Right forelimb (tissue), 1 donor: ENCODE measurements at regions not wholly inside any gene's neighbourhood (a gene's known extent, or its start where the extent isn't known, plus 50 kb on each side); places are given as distances from the start of the nearest gene placed in this dataset.
"Not testable (repeated sequence)": the region's sequence is repeated elsewhere in the genome, so short reads cannot be mapped to it uniquely, and the experiment has no call there.

Experiments
- DNase-seq: peaks from one replicate; pipeline ENCODE4 v3.0.0-alpha.2; 2018

GRCh38 chr14:101250948-101251811 lies 310.1 kb upstream of the DIO3 start:
- no peak for DNase-seq

DNA sequence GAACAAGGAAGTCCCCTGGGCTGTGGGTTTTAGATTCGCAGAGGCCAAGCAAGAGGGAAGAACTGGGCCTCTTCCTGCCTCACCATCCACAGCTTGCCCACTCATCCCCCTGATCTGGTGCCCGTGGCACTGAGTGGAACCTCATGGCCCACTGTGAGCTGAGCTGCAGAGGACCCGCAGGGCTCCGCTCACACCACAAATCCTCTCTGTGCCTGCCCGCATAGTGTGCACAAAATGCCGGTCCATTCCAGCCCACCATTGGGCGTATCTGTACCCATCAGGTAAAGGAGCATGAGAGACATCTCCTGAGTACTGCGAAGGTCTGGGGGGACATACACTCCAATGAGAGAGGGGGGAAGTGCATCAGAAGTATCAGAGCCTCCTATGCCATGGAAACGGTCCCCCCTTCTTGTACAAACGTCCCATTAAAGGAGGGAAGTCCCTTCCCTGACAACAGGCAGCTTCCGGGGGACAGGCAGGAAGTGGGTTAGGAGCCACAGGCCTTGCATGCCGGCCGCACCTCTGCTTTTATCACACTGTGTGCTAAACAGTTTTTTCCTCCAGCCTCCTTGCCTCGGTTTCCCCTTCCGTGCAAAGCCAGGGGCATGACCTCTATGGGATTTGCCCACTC lies 309.4 kb upstream of the DIO3 start:
- no peak for DNase-seq

DNA sequence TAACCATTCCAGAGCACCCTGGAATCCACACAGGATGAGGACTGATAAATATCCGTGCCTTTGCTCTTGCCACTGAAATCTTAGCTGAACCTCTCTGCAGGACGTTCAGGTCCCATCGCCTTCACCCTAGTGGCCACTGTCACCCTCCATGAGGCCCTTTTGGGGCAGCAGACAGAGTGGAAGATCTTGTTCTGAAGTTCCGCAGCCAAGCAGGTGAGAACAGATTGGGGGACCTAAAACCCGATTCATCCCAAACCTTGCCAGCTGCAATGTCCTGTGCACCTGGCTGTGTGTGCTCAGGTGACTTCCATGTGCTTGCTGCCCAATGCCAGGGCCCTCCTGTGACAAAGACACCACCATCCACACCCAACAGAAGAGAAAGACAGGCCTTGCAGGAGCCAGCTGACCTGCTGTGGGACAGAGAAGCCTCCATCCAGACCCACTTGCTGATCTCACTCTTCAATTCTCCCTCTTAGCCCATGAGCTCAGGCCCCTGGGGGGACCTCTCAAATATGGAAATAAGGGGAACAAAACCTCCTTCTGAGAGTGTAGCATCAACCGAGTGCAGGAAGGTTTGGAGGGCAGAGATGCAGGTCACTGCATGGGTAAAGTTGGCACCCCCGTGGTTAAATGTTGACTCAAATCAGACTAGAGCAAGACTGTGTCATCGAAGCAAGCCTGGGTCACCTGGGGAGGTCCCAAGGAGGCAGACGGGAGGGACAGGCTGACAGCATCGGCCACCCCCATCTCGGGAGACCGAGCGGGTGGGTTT lies 308.7 kb upstream of the DIO3 start:
- DNase-seq = no peak

GRCh38 chr14:101253948-101254347 lies 307.3 kb upstream of the DIO3 start:
- DNase-seq = no peak

DNA sequence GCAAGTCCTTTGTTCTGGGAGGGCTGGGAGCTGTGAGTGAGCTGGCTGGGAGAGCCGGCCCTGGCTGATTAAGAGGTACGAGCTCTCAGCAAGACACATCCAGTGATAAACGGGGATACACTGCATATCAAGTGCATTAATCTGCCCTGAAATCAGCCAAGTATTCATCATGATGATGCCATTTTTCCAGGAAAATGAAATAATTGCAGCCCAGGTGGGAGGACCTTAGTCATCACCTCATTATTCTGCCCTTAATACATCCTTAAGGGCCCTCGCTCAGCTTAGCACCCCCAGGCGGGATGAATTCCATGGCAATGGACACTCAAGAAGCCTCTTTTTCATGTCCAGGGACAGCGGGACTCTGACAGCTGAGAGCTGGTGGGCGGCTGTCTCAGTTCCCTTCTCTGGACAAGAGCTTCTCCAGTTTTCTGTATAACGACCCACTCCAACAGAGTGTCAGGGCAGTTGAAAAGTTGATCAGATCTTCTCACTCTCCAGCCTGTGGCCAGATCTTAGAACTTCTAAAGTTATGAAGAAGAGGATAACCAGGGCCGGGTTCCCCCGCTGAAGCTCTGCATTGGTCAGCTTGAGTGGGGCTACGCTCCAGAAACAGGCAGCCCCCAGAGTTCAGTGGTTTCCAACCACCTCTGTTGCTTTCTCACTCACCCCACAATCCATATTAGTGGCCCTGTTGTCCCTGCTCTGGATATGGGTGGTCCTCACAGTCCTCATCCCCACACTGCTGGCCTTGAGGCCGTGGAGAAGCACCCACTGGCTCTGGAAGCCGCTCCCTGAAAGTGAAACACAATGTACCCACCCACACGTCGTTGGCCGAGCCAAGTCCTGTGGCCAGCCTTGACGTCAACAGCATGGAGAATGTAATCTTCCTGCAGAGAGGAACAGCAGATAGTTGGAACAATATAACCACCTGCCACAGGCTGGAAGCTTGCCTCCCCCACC lies 306.2 kb upstream of the DIO3 start:
- DNase-seq = no peak

DNA sequence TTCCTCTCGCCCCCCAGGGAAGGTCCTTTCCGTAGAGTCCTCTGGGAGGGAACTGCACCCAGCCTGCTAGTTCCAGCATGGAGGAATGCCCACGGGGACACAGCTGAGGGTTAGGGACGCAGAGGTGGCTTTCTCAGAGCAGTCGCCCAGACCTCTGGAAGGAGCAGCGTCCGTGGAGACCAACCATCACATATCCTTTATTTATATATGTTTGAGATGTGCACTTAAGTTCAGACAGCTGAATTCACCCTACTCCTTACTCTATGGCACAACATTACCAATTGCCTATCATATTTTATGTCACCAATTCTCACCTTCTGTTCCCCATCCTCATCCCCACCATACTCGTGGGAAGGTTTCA lies 305.6 kb upstream of the DIO3 start:
- no peak for DNase-seq

GRCh38 chr14:101256266-101256665 lies 305.0 kb upstream of the DIO3 start:
- DNase-seq = no peak

GRCh38 chr14:101257551-101257950 lies 303.7 kb upstream of the DIO3 start:
- no peak for DNase-seq

- no peak for DNase-seq
These were observed 301.5 kb upstream of the DIO3 start for GRCh38 chr14:101259748-101260147.

DNA sequence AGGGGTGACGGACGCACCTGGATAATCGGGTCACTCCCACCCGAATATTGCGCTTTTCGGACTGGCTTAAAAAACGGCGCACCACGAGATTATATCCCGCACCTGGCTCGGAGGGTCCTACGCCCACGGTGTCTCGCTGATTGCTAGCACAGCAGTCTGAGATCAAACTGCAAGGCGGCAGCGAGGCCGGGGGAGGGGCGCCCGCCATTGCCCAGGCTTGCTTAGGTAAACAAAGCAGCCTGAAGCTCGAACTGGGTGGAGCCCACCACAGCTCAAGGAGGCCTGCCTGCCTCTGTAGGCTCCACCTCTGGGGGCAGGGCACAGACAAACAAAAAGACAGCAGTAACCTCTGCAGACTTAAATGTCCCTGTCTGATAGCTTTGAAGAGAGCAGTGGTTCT lies 294.9 kb upstream of the DIO3 start:
- DNase-seq = not testable (repeated sequence)

DNA sequence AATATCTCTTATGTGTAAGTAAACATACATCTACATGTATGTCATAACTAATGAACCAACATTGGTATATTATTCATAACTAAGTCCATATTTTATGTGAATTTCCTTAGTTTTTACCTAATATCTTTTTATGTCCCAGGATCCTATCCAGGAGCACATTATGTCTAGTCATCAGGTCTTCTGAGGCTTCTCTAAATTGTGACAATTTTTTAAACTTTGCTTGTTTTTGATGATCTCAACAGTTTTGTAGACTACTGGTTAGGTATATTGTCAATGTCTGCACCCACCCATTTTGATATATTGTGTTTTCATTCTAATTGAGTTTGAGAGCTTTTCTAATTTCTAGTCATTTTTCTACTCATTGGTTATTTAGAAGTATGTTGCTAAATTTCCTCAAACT lies 288.2 kb upstream of the DIO3 start:
- no peak for DNase-seq

GRCh38 chr14:101276309-101277091 lies 284.8 kb upstream of the DIO3 start:
- no peak for DNase-seq

DNA sequence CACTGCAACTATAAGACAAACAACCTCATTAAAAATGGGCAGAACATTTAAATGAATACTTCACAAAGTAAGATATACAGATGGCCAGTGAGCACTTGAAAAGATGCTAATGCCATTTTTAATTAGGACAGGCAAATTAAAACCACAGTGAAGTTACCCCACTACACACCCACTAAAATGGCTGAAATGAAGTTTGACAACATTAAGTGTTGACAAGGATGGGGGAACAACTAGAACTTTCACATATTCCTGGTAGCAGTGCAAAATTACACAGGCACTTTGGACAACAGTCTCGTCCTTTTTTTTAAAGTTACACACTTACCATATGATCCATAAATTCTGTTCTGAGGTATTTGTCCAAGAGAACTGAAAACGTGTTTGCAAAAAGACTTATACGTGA lies 278.9 kb upstream of the DIO3 start:
- DNase-seq = no peak

GRCh38 chr14:101284711-101285110 lies 276.6 kb upstream of the DIO3 start:
- no peak for DNase-seq

DNA sequence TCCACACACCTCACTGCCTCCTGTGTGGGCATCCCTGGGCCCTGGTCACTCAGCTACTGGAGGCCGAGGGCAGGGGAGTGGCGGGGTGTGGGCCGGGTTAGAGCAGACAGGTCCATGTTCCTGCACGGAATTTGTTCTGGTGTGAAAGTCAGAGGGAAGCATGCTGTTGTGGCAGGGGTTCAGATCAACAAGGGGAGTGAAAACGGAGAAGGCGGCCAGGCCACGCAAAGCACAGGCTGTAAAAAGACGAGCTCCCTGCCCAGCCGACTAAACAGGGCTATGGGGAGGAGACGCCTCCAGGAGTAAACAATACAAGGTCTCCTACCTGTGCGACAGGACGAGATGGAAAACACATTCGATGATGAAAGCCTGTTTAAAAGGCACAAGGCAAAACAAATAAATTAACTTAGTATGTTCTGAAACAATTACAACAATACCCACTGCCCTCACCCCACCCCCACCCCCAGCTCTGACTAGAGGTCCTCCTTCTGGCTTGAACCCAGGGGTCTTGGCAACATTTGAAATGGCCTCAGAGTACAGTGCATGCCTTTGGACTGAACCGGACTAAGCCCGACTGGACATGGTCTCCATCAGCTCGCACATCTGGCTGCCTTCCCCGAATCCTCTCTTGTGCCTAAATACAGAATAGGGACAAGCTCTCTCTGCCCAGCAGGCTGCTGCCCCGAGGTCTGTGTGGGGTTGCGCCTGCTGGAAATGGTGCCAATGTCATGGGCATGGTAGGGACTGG lies 274.9 kb upstream of the DIO3 start:
- DNase-seq = no peak

GRCh38 chr14:101288436-101289229 lies 272.7 kb upstream of the DIO3 start:
- DNase-seq = no peak

- DNase-seq = no peak
These were observed 272.0 kb upstream of the DIO3 start for GRCh38 chr14:101289230-101289690.

DNA sequence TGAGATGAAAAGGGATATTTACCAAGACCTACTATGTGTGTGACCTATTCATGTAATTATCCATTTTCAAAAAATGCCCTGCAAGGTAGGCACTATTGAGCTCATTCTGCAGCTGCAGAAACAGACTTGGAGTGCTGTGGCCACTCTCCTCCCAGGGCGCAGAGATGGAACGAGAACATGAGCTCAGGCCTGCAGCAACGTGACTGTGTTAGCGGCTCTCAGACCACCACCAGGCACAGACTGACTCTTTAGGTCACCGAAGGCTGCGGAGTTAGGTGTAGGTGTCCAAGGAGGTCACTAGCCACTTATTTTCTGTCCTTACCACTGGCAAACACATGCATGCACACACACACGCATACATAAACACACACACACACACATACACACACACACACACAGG lies 271.4 kb upstream of the DIO3 start:
- no peak for DNase-seq

GRCh38 chr14:101290611-101291010 lies 270.7 kb upstream of the DIO3 start:
- DNase-seq = no peak

- DNase-seq = no peak
These were observed 269.9 kb upstream of the DIO3 start for GRCh38 chr14:101291390-101291789.
